GM18909 (cell line): ENCODE measurements at regions not wholly inside any gene's neighbourhood (a gene's known extent, or its start where the extent isn't known, plus 50 kb on each side); places are given as distances from the start of the nearest gene placed in this dataset.

ENCODE experiments used
- ATAC-seq: cut with Tn5 transposase; IDR thresholded peaks from one replicate; pipeline ENCODE4 v1.9.1; 2021; ENCODE audit warnings: mild to moderate bottlenecking; ENCODE audit not compliant: unreplicated experiment, poor library complexity

DNA sequence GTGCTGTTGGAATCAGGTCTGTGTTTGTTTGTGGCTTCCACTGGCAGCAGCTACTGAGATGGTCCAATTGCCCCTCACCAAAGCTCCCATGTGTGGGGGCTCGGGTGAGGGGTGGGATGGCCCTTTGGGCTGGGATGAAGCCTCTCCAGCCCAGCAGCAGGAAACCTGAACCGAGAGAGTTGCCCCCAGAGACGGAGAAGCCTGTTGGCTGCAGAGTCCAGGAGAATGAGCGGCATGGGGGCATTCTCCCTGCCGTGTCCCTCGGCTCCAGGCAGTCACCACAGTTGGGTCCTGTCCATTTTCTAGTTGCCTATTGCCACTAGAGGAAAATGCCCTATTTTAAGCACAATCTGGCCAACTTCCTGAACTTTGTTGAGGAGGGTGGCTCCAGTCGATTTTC is 222.2 kb upstream of the PPP2R2D start:
- ATAC-seq: no peak

DNA sequence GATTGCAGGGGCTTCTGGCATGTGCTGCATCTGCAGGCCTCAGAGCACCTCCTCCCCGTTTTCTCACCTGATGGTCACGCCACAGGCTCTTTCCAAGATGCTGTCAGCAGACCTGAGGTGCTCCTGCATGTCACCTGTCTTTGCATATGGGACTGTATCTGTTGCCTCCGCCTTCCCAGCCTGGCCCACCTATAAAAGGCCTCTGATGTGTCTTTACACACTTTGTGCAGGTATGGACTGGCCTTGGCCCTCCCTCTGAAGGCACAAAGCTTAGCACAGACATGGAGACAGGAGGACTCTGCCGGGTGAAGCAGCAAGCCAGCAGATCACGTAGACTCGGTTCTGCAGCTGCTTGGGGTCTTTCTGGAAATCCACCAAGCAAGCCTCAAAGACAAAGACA is 220.9 kb upstream of the PPP2R2D start:
- no peak for ATAC-seq

DNA sequence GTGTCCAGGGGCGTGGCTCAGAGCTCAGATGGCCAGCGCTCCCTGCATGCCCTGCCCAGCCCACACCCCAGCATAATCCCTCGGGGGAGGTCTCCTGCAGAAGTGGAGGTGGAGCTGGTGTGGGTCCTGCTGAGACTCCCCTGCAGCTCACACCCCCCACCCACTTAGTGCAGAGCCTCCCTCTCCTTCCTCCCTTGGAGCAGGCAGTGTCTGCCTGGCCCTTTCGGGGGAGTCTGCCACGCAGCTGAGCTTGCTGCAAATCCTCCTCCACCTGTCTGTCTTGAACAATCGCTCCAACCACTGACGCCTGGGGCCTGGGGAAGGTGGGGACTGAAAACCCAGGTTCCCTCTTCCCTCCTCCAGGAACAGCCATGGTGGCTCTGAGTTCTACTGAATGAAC is 219.7 kb upstream of the PPP2R2D start:
- no peak for ATAC-seq

DNA sequence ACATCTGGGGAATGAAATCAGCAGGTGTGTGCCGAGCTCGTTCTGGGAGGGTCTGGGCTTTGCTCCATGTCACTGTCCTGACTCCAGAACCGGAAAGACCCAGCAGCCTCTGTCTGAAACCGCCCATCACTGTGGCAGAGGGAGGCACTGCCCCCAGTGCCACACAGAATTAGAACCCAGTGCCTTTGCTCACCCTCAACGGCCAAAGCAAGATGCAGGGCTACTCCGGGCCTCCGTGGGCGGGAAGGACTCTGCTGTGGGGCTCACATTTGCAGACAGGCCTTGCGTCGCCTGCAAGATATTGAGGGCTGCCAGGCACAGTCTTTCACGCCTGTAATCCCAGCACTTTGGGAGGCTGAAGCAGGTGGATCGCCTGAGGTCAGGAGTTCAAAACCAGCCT is 219.2 kb upstream of the PPP2R2D start:
- ATAC-seq: no peak

- no peak for ATAC-seq
Observed at GRCh38 chr10:131682271-131682962, 218.4 kb upstream of the PPP2R2D start.

GRCh38 chr10:131683281-131683861 is 217.4 kb upstream of the PPP2R2D start:
- ATAC-seq: no peak

DNA sequence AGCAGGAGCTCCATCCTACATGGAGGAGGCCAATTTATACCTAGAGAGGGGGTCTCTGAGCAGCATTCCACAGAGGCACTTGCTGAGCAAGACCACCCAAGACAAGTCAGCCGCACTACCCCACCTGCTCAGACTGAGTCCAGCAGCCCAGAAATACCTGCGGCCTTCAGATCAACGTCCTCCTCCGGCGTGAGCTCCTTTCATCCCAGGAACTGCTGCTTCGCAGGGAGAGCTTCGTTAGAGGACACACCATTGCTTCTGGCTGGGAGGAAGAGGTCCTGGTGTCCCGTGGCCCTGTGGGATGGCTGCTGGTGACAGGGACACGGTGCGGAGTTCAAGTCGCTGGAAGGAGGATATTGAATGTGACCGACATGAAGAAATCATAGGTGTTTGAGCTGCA is 216.9 kb upstream of the PPP2R2D start:
- ATAC-seq: no peak

GRCh38 chr10:131685007-131685406 is 215.8 kb upstream of the PPP2R2D start:
- no peak for ATAC-seq

DNA sequence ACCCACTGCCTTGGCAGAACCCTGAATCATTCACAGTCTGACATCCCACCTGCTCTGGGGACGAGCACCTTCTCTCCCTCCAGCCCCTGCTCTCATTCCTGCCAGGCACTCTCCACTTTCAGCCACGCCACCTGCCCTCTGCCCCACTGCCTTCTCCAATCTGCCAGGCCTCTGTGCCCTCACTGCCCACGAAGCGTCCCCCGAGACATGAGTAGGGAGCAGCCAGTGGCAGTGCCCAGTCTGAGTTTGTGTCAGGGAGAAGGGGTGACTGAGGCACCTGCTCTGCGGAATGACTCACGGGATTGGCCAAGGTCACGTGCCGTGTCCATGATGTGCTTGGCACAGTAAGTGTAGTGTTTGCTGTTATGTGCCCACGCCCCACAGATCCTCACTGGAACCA is 215.2 kb upstream of the PPP2R2D start:
- no peak for ATAC-seq

DNA sequence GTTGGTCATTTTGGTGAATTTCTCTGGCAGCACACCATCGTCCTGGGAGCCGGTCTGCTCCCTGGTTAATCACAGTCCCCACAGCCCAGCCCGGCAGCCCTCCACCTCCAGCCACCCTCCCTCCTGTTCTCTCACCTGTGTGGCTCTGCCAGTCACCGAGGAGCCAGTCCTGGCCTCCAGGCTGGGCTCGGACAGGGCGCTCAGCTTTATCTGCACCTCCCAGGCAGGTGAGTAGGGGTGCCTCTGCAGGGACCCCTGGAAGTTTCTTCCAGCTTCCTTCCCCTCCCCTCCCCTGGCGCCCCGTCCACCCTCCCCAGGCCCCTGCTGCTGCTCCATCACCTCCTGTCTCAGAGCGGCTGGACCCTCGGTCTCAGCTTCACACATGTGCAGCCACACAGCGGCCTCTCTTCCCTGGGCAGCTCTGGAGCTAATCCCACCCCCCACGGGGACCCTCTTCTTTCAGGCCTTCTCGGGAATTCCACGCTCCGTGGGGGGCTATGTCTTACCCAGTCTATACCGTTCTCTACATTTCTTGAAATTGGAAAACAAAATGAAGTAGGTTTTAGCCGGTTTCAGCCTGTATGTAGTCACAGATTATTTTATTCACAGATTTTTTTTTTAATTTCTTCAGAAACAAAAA is 213.9 kb upstream of the PPP2R2D start:
- no peak for ATAC-seq

DNA sequence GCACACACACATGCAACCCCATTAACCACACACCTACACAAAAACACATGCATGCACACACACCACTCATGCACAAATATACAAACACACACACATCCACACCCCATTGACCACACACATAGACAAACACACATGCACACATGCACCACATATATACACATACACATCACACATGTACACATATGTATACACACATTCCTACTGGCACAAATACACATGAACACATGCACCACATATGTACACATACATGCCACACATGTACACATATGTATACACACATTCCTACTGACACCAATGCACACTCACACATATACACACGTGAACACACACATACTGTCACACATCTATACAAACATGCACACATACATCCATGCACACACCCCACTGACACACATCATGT is 212.5 kb upstream of the PPP2R2D start:
- ATAC-seq: no peak

DNA sequence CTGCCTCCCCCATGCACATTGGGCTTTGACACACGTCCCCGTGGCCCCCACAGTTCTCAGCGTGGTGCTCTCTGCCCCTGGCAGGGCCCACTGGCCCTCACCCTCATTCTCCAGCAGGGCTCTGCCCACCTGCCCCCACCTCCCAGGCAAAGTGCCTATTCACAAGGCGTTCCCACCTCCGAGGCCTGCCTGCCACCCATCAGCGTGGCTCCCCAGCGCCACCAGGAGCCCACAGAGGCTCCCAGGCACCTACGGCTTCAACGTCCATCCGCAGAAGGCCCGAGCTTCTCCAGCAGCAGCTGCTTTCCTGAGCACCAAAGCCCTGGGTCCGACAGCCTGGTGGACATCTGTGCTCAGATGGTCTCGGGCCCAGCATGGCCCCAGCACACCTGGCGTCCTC is 211.8 kb upstream of the PPP2R2D start:
- no peak for ATAC-seq

DNA sequence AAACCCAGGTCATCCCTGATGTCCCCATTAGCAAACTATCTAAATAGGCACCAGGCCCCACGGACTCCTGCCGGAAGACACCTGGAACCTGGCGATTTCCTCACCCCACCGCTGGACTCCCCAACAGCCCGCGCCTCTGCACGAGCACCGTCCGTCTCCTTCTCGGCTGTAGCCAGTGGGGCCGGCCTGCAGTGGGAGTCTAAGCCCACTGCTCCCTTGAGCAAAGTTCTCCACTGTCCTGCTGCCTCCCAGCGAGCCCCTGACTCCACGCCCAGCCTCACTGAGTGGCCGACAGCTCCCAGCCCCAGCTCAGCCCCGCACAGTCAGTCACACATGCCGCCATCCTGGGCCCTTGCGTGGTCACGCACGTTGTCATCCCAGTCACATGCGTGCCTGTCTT is 211.3 kb upstream of the PPP2R2D start:
- no peak for ATAC-seq

GRCh38 chr10:131689954-131690757 is 210.7 kb upstream of the PPP2R2D start:
- no peak for ATAC-seq

- ATAC-seq: no peak
Observed at GRCh38 chr10:131690805-131691239, 210.0 kb upstream of the PPP2R2D start.

GRCh38 chr10:131691481-131692090 is 209.2 kb upstream of the PPP2R2D start:
- no peak for ATAC-seq

DNA sequence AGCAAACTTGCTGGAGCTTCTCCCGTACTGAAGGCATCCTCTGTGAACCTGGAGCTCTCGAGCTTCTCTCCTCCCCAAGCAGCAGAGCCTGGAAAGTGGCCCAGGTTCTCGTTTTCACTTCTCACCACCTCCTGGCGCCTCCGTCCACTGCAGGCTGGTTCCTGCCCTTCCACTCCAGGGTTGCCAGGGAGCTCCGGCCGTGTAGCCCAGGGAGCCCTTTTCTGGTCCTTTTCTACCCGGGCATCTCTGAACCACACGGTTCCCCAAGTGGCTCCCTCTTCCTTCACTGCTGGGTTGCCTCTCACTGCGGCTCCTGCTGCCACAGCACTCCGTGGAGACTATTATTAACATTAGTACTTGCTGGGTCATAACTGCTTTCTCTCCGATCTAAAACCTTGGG is 208.6 kb upstream of the PPP2R2D start:
- no peak for ATAC-seq

GRCh38 chr10:131692686-131693334 is 208.0 kb upstream of the PPP2R2D start:
- no peak for ATAC-seq

- ATAC-seq: no peak
Observed at GRCh38 chr10:131693766-131694165, 207.0 kb upstream of the PPP2R2D start.

DNA sequence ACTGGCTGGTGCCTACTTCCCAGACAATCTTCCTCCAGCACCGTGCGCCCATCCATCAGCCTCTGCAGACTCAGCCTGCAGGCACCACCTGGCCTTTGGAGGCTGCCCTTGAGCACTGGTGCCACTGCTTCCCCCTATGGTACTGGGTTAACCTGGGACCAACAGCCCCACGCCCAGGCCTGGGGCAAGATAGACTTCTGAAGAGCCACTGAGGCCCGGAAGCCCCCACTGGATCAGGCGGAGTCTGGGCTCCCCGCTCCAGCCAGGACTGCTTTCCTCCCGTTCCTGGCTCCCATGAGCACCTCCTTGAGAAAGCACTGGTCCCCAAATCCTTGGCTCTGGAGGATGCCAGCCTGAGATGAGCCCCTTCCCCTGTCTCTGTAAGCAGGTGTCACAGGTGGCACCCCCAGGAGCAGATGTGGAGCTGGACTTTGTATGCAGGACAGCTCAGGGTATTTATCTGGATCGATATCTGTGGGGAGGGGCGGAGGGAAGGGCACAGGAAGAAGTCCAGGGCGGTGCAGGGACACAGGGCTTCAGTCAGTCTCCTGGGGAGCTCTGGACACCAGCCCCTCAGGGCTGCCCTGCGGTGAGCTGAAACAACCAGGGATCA is 206.5 kb upstream of the PPP2R2D start:
- no peak for ATAC-seq
